HG03558 (cell line): ENCODE measurements at regions not wholly inside any gene's neighbourhood (a gene's known extent, or its start where the extent isn't known, plus 50 kb on each side); places are given as distances from the start of the nearest gene placed in this dataset.
"Not testable (repeated sequence)": the region's sequence is repeated elsewhere in the genome, so short reads cannot be mapped to it uniquely, and the experiment has no call there.

ENCODE experiments used
- ATAC-seq: cut with Tn5 transposase; IDR thresholded peaks from one replicate; pipeline ENCODE4 v1.9.1; 2021; ENCODE audit warnings: moderate number of reproducible peaks; ENCODE audit not compliant: unreplicated experiment; ENCODE audit errors: extremely low read depth

GRCh38 chr7:125423458-125424155, 494.0 kb upstream of the POT1 start:
- ATAC-seq, result no peak

- not testable (repeated sequence) for ATAC-seq
Measured at GRCh38 chr7:125421407-125421806, 491.8 kb upstream of the POT1 start.

GRCh38 chr7:125412890-125413665, 483.5 kb upstream of the POT1 start:
- no peak for ATAC-seq

- no peak for ATAC-seq
Measured at GRCh38 chr7:125409921-125410320, 480.3 kb upstream of the POT1 start.

GRCh38 chr7:125406111-125406510, 476.5 kb upstream of the POT1 start:
- no peak for ATAC-seq

- no peak for ATAC-seq
Measured at GRCh38 chr7:125399408-125399807, 469.8 kb upstream of the POT1 start.

- ATAC-seq, result no peak
Measured at GRCh38 chr7:125396466-125397151, 467.0 kb upstream of the POT1 start.

GRCh38 chr7:125391921-125392320, 462.3 kb upstream of the POT1 start:
- no peak for ATAC-seq

- no peak for ATAC-seq
Measured at GRCh38 chr7:125390981-125391380, 461.4 kb upstream of the POT1 start.

GRCh38 chr7:125386211-125386610, 456.6 kb upstream of the POT1 start:
- no peak for ATAC-seq

- ATAC-seq, result no peak
Measured at GRCh38 chr7:125383324-125383723, 453.7 kb upstream of the POT1 start.

- ATAC-seq, result no peak
Measured at GRCh38 chr7:125382401-125382800, 452.8 kb upstream of the POT1 start.

GRCh38 chr7:125375942-125376341, 446.3 kb upstream of the POT1 start:
- ATAC-seq, result no peak

- no peak for ATAC-seq
Measured at GRCh38 chr7:125370502-125370901, 440.9 kb upstream of the POT1 start.

GRCh38 chr7:125363873-125364272, 434.2 kb upstream of the POT1 start:
- no peak for ATAC-seq

- ATAC-seq, result no peak
Measured at GRCh38 chr7:125358551-125359167, 429.0 kb upstream of the POT1 start.

- ATAC-seq, result no peak
Measured at GRCh38 chr7:125357676-125358455, 428.2 kb upstream of the POT1 start.

GRCh38 chr7:125355899-125356298, 426.3 kb upstream of the POT1 start:
- peak; percentile 71 for ATAC-seq

- no peak for ATAC-seq
Measured at GRCh38 chr7:125347269-125347668, 417.6 kb upstream of the POT1 start.

GRCh38 chr7:125338110-125338509, 408.5 kb upstream of the POT1 start:
- ATAC-seq, result no peak
